GM21576 (cell line): ENCODE measurements at regions not wholly inside any gene's neighbourhood (a gene's known extent, or its start where the extent isn't known, plus 50 kb on each side); places are given as distances from the start of the nearest gene placed in this dataset.
"Not testable (repeated sequence)": the region's sequence is repeated elsewhere in the genome, so short reads cannot be mapped to it uniquely, and the experiment has no call there.

Experiments used
- ATAC-seq: cut with Tn5 transposase; IDR thresholded peaks from one replicate; pipeline ENCODE4 v1.9.1; 2021; ENCODE audit warnings: mild to moderate bottlenecking, moderate library complexity; ENCODE audit not compliant: unreplicated experiment

DNA sequence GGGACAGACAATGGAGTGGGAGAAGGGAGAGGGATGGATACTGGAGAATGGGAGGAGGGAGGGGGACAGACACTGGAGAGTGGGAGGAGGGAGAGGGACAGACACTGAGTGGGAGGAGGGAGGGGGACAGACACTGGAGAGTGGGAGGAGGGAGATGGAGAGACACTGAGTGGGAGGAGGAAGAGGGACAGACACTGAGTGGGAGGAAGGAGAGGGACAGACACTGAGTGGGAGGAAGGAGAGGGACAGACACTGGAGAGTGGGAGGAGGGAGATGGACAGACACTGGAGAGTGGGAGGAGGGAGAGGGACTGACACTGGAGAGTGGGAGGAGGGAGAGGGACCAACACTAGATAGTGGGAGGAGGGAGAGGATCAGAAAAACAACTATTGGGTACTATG, 426.7 kb upstream of the PMFBP1 start:
- no peak for ATAC-seq

GRCh38 chr16:72597938-72598337, 426.0 kb upstream of the PMFBP1 start:
- no peak for ATAC-seq

GRCh38 chr16:72596373-72596772, 424.4 kb upstream of the PMFBP1 start:
- ATAC-seq, result no peak

DNA sequence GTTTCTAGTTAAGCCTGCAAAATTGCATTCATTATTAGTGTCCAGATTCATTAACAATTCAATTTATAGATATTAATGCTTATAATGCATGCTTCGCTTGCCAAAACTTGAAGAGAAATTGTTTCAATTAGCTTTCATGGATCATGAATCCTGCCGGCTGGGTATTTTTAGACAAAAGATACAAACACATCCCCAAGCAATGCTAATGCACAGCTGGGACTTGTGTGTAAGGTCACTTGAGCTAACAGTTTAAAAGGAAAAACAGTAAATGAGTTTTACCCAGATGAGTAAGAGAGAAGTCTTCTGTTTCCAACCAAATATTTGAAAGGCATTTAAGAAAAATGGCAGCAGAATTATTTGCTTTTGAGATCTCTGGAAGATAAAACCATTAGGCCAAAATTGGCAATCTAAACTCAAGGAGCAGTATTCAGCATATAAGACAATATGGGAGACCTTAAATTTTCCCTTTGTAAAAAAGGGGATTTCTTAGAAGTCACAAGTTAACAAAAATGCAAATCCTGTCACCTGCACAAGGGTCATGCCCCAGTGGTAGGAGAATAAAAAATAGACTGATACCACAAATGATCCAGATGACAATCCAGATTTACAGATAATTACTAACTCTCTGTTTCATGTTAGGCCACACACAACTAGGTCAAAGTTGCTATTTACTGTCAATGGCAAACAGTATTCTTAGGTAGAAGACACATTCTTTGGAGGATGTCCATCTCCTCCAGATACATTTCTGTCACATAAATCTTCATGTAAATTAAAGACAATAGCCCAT, 418.4 kb upstream of the PMFBP1 start:
- peak; percentile 81 for ATAC-seq

DNA sequence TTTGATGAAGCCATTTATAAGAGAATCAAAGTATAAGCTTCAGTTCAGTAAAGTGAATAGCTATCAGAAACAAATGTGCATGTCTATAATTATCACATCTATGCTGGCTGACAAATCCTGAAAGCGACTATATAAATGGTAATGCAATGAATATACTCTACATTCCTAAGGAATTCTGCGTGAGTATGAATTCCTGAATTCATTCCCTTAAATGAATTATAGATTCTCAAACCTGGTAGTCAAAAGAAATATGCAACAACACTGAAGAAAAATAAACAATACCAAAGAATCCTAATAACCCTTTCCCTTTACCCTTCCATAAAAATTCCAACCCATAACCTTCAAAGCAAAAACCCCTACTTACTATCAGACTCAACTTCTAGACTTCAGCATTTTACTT, 416.6 kb upstream of the PMFBP1 start:
- ATAC-seq, result no peak

- not testable (repeated sequence) for ATAC-seq
Measured at GRCh38 chr16:72578061-72578460, 406.1 kb upstream of the PMFBP1 start.

GRCh38 chr16:72576189-72576588, 404.2 kb upstream of the PMFBP1 start:
- ATAC-seq, result no peak

DNA sequence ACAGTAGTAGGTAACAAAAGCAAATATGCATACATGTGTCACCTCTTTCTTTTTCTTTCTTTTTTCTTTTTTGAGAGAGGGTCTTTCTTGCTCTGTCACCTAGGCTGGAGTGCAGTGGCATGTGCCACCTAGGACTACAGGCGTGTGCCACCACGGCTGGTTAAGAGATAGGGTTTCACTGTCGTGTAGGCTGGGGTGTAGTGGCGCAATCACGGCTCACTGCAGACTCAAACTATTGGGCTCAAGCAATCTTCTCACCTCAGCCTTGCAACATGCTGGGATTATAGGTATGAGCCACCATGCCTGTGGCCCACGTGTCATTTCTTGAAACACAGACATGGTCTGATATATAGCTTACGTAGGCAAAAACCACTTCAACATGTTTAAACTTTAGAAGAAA, 397.7 kb upstream of the PMFBP1 start:
- ATAC-seq, result no peak

DNA sequence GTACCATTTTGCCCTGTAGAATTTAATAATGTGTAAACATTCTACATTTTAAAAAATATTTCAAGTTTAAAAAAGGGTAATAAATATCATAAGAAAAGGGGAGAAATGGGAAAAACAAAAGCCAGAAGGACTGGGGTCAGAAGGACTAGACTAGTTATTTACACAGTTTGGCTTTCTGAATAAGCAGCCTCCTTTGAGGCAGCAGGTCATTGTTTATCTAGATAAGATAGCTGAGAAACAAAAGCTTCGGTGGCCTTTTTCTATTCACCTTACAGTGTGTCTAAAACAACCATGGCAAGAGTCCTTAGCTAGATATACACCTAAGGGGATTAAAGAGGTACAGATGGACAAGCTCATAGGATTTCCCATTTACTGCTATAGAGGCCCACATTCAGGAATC, 396.5 kb upstream of the PMFBP1 start:
- no peak for ATAC-seq

DNA sequence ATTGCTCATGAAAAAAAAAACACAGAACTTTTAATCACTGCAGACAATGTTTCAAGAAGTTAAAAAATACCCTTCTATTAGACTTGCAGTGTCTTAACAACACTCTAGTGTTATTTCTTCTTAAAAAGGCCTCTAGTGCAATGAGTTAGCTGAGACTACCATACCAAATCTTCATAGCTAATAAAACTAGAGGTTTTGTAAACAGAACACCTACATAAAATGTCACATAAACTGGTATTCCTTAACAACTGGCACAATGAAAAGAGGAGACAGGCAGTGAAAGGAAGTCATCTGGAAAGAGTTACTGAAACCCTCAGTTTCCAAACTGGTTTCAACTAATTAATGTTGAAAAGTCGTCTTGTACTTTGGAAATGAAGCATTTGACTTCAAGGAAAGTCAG, 394.2 kb upstream of the PMFBP1 start:
- ATAC-seq, result no peak

- no peak for ATAC-seq
Measured at GRCh38 chr16:72565106-72565505, 393.2 kb upstream of the PMFBP1 start.

GRCh38 chr16:72560617-72561016, 388.7 kb upstream of the PMFBP1 start:
- no peak for ATAC-seq

GRCh38 chr16:72558501-72558900, 386.5 kb upstream of the PMFBP1 start:
- no peak for ATAC-seq

GRCh38 chr16:72554935-72555334, 383.0 kb upstream of the PMFBP1 start:
- no peak for ATAC-seq

DNA sequence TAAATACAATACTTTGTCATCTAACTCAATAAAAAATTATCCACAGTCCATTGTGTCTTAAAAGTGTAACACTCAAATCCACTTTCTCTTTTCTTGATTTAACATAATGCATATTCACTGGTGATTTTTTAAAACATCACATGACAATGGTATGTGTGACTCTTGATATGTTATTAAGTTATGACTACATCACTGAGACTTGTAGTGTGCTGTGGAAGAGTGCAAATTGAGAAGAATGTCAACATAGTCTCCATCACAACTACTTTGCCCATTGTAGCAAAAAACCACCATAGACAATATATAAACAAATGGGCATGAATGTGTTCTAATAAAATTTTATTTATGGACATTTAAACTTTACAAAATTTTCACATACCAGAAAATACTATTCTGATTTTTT, 380.7 kb upstream of the PMFBP1 start:
- ATAC-seq, result no peak

DNA sequence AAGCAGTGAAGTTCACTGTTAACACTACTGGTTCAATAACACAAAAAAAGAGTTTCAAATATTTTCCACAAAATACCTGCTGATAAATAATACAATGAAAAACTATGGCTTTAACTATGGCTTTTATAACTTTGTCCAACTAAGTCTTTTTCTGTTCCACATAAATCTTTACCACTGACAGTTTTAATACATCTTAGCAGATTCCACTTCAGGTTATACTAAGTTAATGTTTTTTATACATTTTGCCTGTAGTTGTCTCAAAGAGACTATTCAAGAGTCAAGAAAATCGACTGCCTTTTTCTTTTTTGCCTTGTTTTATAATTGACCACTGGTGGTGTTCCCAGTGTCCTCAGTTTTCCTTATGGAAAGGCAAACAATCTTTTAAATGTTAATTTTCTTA, 379.7 kb upstream of the PMFBP1 start:
- no peak for ATAC-seq

DNA sequence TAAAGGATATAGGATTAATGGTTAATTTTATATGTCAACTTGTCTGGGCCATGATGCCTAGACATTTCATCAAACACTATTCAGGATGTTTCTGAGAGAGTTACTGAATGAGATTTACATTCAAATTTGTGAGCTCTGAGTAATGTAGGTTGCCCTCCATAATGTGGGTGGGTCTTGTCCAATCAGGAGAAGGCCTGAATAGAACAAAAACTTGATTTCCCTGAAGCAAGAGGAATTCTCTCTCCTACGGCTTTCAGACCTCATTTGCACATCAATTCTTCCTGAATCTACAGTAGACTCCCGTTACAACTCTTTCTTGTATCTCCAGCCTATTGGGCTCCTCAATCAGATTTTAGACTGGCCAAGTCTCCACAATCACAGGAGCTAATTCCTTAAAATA, 377.9 kb upstream of the PMFBP1 start:
- ATAC-seq, result no peak

DNA sequence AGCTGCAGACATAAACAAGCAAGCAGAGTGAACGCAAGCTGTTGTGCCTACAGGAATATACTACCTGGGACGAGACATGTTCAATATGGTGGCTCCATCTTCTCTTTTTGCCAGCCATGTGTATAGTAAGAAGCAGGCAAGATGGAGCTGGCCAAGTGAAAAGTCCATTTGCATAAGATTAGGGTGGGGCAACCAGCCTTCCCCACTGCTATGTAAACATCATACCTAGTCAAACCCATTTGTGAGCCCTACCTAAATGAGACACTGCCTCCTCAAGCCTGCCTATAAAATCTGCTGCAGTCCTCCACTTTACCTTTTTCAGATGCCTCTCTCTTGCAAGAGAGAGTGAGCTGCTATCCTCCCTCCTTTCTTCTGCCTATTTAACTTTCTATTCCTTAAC, 370.1 kb upstream of the PMFBP1 start:
- no peak for ATAC-seq

DNA sequence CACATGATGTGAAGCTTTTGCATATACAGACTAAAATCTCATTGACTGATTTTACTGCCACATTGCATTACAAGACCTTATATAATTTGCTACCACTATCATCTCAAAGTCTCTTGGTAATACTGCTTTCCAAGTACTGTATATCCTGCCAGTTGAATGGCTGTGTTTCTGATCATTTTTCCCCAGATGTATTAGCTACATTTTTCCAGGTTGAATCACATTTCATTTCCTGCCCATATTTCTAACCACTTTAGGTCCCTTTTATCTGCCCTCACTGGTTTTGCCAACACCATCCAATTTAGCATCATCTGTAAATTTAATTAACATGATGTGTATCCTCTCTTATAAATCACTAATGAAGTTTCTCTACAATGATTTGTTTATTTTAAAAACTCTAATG, 365.7 kb upstream of the PMFBP1 start:
- no peak for ATAC-seq

GRCh38 chr16:72536723-72537435, 364.9 kb upstream of the PMFBP1 start:
- ATAC-seq, result no peak

DNA sequence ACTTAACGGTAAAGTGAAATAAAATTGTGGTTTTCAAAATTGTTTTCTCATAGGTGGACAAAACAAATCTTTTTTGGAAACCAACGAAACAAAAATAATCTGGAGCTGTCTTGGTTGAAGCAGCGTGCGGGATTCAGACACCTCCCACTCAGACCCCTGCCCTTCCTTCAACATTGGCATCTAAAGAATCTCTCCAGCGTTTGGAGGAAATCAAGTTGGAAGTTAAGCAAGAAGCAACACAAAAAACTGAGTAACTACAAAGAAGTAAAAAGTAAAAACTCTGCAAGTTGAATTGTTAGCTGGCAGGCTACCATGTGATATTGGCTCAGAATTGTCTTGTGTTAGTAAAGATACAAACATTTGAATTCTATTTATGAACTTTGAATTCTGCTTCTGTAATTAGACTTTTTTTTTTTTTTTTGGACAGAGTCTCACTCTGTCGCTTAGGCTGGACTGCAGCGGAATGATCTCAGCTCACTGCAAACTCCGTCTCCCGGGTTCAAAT, 361.0 kb upstream of the PMFBP1 start:
- no peak for ATAC-seq

DNA sequence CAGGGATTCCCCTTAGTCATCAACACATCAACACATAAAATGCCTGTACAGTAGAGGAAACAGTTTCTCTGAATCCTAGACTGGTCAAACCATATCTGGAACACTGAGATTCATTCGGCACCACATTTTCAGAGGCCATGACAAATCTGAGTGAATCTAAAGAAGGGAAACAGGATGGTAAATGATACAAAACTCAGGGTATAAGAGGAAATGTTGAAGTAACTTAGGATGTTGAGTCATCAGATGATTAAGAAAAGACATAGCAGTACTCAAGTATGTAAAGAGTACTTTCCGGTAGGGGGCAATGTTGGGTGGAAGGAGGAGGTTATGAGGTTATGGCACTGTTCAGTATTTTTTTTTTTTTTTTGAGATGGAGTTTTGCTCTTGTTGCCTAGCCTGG, 358.5 kb upstream of the PMFBP1 start:
- no peak for ATAC-seq
